Neuronal stem cell (in vitro differentiated cells): ENCODE measurements at regions not wholly inside any gene's neighbourhood (a gene's known extent, or its start where the extent isn't known, plus 50 kb on each side); places are given as distances from the start of the nearest gene placed in this dataset.
"Not testable (repeated sequence)": the region's sequence is repeated elsewhere in the genome, so short reads cannot be mapped to it uniquely, and the experiment has no call there.

Experiments used
- DNase-seq: peaks from one replicate; pipeline ENCODE4 v3.0.0-alpha.2; 2013; ENCODE audit warnings: low spot score
- H2AFZ ChIP-seq: one replicate; pipeline ENCODE4 v1.6.1; 2013; ENCODE audit warnings: mild to moderate bottlenecking, low read length, inconsistent platforms
- H2AK5ac ChIP-seq: 2 replicates; pipeline ENCODE4 v1.6.1; 2013; ENCODE audit warnings: low read depth, mild to moderate bottlenecking, inconsistent platforms, low read length, moderate library complexity, mixed read lengths
- H2BK120ac ChIP-seq: 2 replicates; pipeline ENCODE4 v1.6.1; 2013; ENCODE audit warnings: low read depth, mild to moderate bottlenecking, inconsistent platforms, low read length, moderate library complexity, mixed read lengths
- H2BK12ac ChIP-seq: one replicate; pipeline ENCODE4 v1.6.1; 2013; ENCODE audit warnings: low read length, inconsistent platforms
- H2BK15ac ChIP-seq: 2 replicates; pipeline ENCODE4 v1.6.1; 2013; ENCODE audit warnings: mild to moderate bottlenecking, low read length, inconsistent platforms, mixed read lengths
- H2BK5ac ChIP-seq: one replicate; pipeline ENCODE4 v1.6.1; 2013; ENCODE audit warnings: inconsistent platforms, mild to moderate bottlenecking, low read length, moderate library complexity
- H3K14ac ChIP-seq: one replicate; pipeline ENCODE4 v1.6.1; 2013; ENCODE audit warnings: low read length, inconsistent platforms
- H3K18ac ChIP-seq: 2 replicates; pipeline ENCODE4 v1.6.1; 2013; ENCODE audit warnings: low read length, inconsistent platforms
- H3K23ac ChIP-seq: 2 replicates; pipeline ENCODE4 v1.6.1; 2013; ENCODE audit warnings: low read depth, mild to moderate bottlenecking, mixed read lengths, low read length, inconsistent platforms; ENCODE audit not compliant: poor library complexity
- H3K27ac ChIP-seq: replicated peaks from 3 replicates; pipeline ENCODE4 v1.5.1; 2013; ENCODE audit warnings: low read length, inconsistent platforms
- H3K27me3 ChIP-seq, 3 experiments: 2 replicates each; pipeline ENCODE4 v1.6.1; 2013; ENCODE audit warnings: low read length in 3 of 3, mild to moderate bottlenecking in 2 of 3, inconsistent platforms in 1 of 3, low read depth in 1 of 3, mixed read lengths in 1 of 3, moderate library complexity in 1 of 3; ENCODE audit not compliant: control insufficient read depth in 3 of 3, insufficient read depth in 3 of 3
- H3K36me3 ChIP-seq, 2 donors: replicated peaks in 1 of 2; 2 replicates each; pipeline ENCODE4 v1.6.1; 2013; ENCODE audit warnings: low read length in 2 of 2; ENCODE audit not compliant: control insufficient read depth in 2 of 2, insufficient read depth in 2 of 2
- H3K4ac ChIP-seq: 2 replicates; pipeline ENCODE4 v1.6.1; 2013; ENCODE audit warnings: inconsistent platforms, mild to moderate bottlenecking, low read length, moderate library complexity
- H3K4me1 ChIP-seq, 2 donors: 1 replicate in 1 of 2; 2 replicates in 1 of 2; pipeline ENCODE4 v1.6.1; 2013; ENCODE audit warnings: low read length in 2 of 2, low read depth in 1 of 2; ENCODE audit not compliant: control insufficient read depth in 2 of 2, insufficient read depth in 1 of 2
- H3K4me2 ChIP-seq: one replicate; pipeline ENCODE4 v1.6.1; 2013; ENCODE audit warnings: mild to moderate bottlenecking, low read length, inconsistent platforms; ENCODE audit not compliant: insufficient read depth, poor library complexity, severe bottlenecking
- H3K4me3 ChIP-seq, 2 donors: 2 replicates each; pipeline ENCODE4 v1.5.1; 2013; ENCODE audit warnings: low read length in 2 of 2, mild to moderate bottlenecking in 2 of 2, inconsistent platforms in 1 of 2, moderate library complexity in 1 of 2
- H3K79me1 ChIP-seq: one replicate; pipeline ENCODE4 v1.6.1; 2013; ENCODE audit warnings: low read depth, mild to moderate bottlenecking, inconsistent platforms, low read length, moderate library complexity
- H3K9ac ChIP-seq: one replicate; pipeline ENCODE4 v1.6.1; 2013; ENCODE audit warnings: mild to moderate bottlenecking, low read depth, low read length, inconsistent platforms; ENCODE audit not compliant: poor library complexity
- H3K9me3 ChIP-seq, 2 donors: replicated peaks in 1 of 2; 2 replicates each; pipeline versions ENCODE3 to v1.6.1; 2013; ENCODE audit warnings: low read length in 2 of 2, mild to moderate bottlenecking in 2 of 2, inconsistent platforms in 1 of 2, low read depth in 1 of 2, mixed read lengths in 1 of 2, moderate library complexity in 1 of 2; ENCODE audit not compliant: control insufficient read depth in 2 of 2, insufficient read depth in 1 of 2
- H4K8ac ChIP-seq: one replicate; pipeline ENCODE4 v1.6.1; 2013; ENCODE audit warnings: low read depth, mild to moderate bottlenecking, inconsistent platforms, low read length, moderate library complexity
- H4K91ac ChIP-seq: one replicate; pipeline ENCODE4 v1.6.1; 2013; ENCODE audit warnings: low read length, low read depth, mild to moderate bottlenecking, inconsistent platforms; ENCODE audit not compliant: poor library complexity
- WGBS, 2 donors: extraction: QIAGEN DNeasy Blood & Tissue Kit; methylation state at CpG; one replicate each; pipeline ENCODE4 v1.1.7; 2013; ENCODE audit warnings: missing lambda C conversion rate in 2 of 2, mixed read lengths in 1 of 2; ENCODE audit not compliant: insufficient read length in 2 of 2, insufficient replicate concordance in 1 of 2; ENCODE audit errors: extremely low coverage in 2 of 2; 5-methylcytosine and 5-hydroxymethylcytosine counted together

GRCh38 chr20:48129345-48129942, 344.2 kb upstream of the SULF2 start:
- no peak overlapping the region for H2BK5ac ChIP-seq
- H3K27me3 ChIP-seq: no peaks in the 10 kb centered on the region
- H2AK5ac ChIP-seq: no peak overlapping the region
- no peak overlapping the region for H4K8ac ChIP-seq
- no peak overlapping the region for H2BK120ac ChIP-seq
- no peak overlapping the region for H3K14ac ChIP-seq
- no peak overlapping the region for H2BK12ac ChIP-seq
- H3K9ac ChIP-seq: no peak overlapping the region
- no peak overlapping the region for H3K4me3 ChIP-seq
- peaks cover 12 to 16% of the 10 kb centered on the region in 2 donors for H3K4me1 ChIP-seq
- H2AFZ ChIP-seq: no peak overlapping the region
- no CpG with 5 or more reads among the region's 5 CpGs for WGBS, 2 donors
- peak overlapping the region; percentile 22 for H3K27ac ChIP-seq
- no peak for DNase-seq
- no peak overlapping the region for H3K23ac ChIP-seq
- H2BK15ac ChIP-seq: no peak overlapping the region
- H3K36me3 ChIP-seq: no peaks in the 10 kb centered on the region
- no peaks in the 10 kb centered on the region for H3K79me1 ChIP-seq
- H3K18ac ChIP-seq: no peak overlapping the region
- H3K4ac ChIP-seq: no peak overlapping the region
- no peak overlapping the region for H4K91ac ChIP-seq
- no peak overlapping the region for H3K4me2 ChIP-seq
- H3K9me3 ChIP-seq: no peaks in the 10 kb centered on the region

- H3K9ac ChIP-seq: no peak overlapping the region
- no peak overlapping the region for H2BK15ac ChIP-seq
- no peak overlapping the region for H3K18ac ChIP-seq
- H3K79me1 ChIP-seq: no peaks in the 10 kb centered on the region
- H3K4me1 ChIP-seq: peaks cover 12 to 16% of the 10 kb centered on the region in 2 donors
- H2AFZ ChIP-seq: no peak overlapping the region
- no peak overlapping the region for H2BK120ac ChIP-seq
- no peak overlapping the region for H3K4me3 ChIP-seq
- H3K4me2 ChIP-seq: no peak overlapping the region
- H3K9me3 ChIP-seq: peaks cover under 1 to 1% of the 10 kb centered on the region in 2 donors
- no peak overlapping the region for H2AK5ac ChIP-seq
- no peak overlapping the region for H2BK5ac ChIP-seq
- H3K4ac ChIP-seq: no peak overlapping the region
- no peak overlapping the region for H4K91ac ChIP-seq
- no peaks in the 10 kb centered on the region for H3K36me3 ChIP-seq
- H2BK12ac ChIP-seq: no peak overlapping the region
- H3K23ac ChIP-seq: no peak overlapping the region
- no peak overlapping the region for H4K8ac ChIP-seq
- H3K27ac ChIP-seq: no peak overlapping the region
- H3K27me3 ChIP-seq: no peaks in the 10 kb centered on the region
- WGBS, 2 donors: no CpG with 5 or more reads among the region's 3 CpGs
- DNase-seq: no peak
- H3K14ac ChIP-seq: no peak overlapping the region
Observed at GRCh38 chr20:48128436-48128835, 343.2 kb upstream of the SULF2 start.

GRCh38 chr20:48127964-48128363, 342.7 kb upstream of the SULF2 start:
- H4K91ac ChIP-seq, H3K27ac ChIP-seq, H2AK5ac ChIP-seq, H2BK120ac ChIP-seq, H2BK12ac ChIP-seq, H3K27me3 ChIP-seq, H3K36me3 ChIP-seq, H3K18ac ChIP-seq, H2BK5ac ChIP-seq, H3K4me2 ChIP-seq, H3K14ac ChIP-seq, H4K8ac ChIP-seq, DNase-seq, H3K79me1 ChIP-seq, H3K9me3 ChIP-seq, H2BK15ac ChIP-seq, H2AFZ ChIP-seq, H3K9ac ChIP-seq, H3K4me3 ChIP-seq, H3K4ac ChIP-seq, H3K23ac ChIP-seq: not testable (repeated sequence)
- no CpG with 5 or more reads among the region's 10 CpGs for WGBS, 2 donors
- H3K4me1 ChIP-seq: peaks cover 12 to 16% of the 10 kb centered on the region in 2 donors

GRCh38 chr20:48127133-48127532, 341.9 kb upstream of the SULF2 start:
- not testable (repeated sequence) for H3K4ac ChIP-seq, H2BK120ac ChIP-seq, H3K14ac ChIP-seq, H4K91ac ChIP-seq, H3K27me3 ChIP-seq, H3K4me3 ChIP-seq, H3K18ac ChIP-seq, H2BK15ac ChIP-seq, DNase-seq, H2BK12ac ChIP-seq, H3K23ac ChIP-seq, H3K4me2 ChIP-seq, H3K9me3 ChIP-seq, H3K79me1 ChIP-seq, H3K36me3 ChIP-seq, H4K8ac ChIP-seq, H2AFZ ChIP-seq, H3K27ac ChIP-seq
- Histone ChIP-seq H2AK5ac (peak overlapping the region; percentile 48), H3K4me1 (peaks cover 12 to 16% of the 10 kb centered on the region in 2 donors), H2BK5ac (peak overlapping the region; percentile 68), H3K9ac (peak overlapping the region; percentile 12)
- no CpG with 5 or more reads among the region's 13 CpGs for WGBS, 2 donors
